ENCODE measurements at regions not wholly inside any gene's neighbourhood (a gene's known extent, or its start where the extent isn't known, plus 50 kb on each side); places are given as distances from the start of the nearest gene placed in this dataset.

DNA sequence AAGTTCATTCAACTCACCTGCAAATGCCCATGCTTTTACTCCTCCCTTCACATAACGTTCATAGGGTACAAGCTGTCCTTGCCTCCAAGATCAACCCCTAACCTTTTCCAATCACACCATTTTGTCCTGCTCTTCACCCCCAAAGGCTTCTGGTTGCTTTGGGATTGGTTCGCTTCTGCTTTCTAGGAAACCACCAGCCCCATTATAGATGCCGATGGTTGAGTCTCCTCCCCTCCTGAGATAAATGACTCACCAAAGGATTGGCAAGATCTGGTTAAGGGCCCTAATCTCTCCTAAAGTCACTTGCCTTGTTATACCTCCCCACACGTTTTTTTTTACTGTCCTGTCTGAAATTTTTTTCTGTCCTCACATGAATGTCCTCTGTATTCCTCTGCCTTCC lies 311.4 kb downstream of the HACE1 start:
- TF ChIP-seq, protein P1, sequence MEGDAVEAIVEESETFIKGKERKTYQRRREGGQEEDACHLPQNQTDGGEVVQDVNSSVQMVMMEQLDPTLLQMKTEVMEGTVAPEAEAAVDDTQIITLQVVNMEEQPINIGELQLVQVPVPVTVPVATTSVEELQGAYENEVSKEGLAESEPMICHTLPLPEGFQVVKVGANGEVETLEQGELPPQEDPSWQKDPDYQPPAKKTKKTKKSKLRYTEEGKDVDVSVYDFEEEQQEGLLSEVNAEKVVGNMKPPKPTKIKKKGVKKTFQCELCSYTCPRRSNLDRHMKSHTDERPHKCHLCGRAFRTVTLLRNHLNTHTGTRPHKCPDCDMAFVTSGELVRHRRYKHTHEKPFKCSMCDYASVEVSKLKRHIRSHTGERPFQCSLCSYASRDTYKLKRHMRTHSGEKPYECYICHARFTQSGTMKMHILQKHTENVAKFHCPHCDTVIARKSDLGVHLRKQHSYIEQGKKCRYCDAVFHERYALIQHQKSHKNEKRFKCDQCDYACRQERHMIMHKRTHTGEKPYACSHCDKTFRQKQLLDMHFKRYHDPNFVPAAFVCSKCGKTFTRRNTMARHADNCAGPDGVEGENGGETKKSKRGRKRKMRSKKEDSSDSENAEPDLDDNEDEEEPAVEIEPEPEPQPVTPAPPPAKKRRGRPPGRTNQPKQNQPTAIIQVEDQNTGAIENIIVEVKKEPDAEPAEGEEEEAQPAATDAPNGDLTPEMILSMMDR (IDR thresholded peaks at IDR 0.05; ENCODE audit: extremely low read depth in 1 of 2, insufficient read depth in 1 of 2, low read depth in 1 of 2, low read length in 2 of 2), result no peak
- no peak for TF ChIP-seq POLR2AphosphoS5 (IDR thresholded peaks at IDR 0.05; ENCODE audit: insufficient read depth, low read depth, low read length)

Data from endothelial cell of umbilical vein (primary cell).